OCI-M1 (cell line): ENCODE measurements at regions not wholly inside any gene's neighbourhood (a gene's known extent, or its start where the extent isn't known, plus 50 kb on each side); places are given as distances from the start of the nearest gene placed in this dataset.

ENCODE experiments used
- DNase-seq: peaks from one replicate; lab custom pipeline; 2025; lab: John Stamatoyannopoulos, UW

GRCh38 chr19:5216141-5216847 is 124.3 kb downstream of the PTPRS start:
- no peak for DNase-seq

GRCh38 chr19:5215431-5215830 is 125.2 kb downstream of the PTPRS start:
- no peak for DNase-seq

DNA sequence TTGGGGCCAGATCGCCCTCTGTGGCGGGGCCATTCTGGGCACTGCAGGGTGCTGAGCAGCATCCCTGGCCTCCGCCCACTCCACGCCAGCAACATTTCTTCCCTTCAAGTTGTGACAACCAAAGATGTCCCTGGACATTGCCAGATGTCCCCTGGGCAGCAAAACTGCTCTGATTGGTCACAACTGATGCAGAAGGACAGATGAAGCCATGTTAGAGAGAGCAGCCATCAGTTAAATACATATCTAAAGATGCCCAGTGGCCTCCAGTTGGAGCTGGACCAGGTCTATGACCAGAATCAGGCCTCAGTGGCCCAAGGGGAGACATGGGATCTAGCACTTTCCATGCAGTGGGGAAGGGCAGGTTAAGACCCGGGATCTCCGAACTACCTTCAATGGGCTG is 125.7 kb downstream of the PTPRS start:
- no peak for DNase-seq

- DNase-seq, result no peak
These were observed 126.2 kb downstream of the PTPRS start for GRCh38 chr19:5214371-5214770.

- no peak for DNase-seq
These were observed 126.9 kb downstream of the PTPRS start for GRCh38 chr19:5213667-5214066.

DNA sequence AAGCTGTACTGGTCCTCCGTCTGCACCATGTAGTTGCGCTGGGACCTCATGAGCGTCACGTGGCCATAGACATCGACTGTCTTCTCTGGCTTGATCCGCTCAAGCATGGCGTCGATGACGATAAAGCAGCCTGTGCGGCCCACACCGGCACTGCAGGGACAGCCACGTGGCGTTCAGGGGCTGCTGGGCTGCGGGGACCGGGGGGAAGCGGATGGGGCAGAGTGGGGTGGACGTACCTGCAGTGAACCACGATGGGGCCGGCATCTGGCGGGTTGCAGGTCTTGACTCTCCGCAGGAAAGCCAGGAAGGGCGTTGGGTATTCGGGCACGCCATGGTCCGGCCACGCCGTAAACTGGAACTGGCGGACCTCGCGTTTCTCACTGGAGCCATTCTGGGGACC is 128.5 kb downstream of the PTPRS start:
- DNase-seq, result no peak

GRCh38 chr19:5211217-5211822 is 129.3 kb downstream of the PTPRS start:
- no peak for DNase-seq

DNA sequence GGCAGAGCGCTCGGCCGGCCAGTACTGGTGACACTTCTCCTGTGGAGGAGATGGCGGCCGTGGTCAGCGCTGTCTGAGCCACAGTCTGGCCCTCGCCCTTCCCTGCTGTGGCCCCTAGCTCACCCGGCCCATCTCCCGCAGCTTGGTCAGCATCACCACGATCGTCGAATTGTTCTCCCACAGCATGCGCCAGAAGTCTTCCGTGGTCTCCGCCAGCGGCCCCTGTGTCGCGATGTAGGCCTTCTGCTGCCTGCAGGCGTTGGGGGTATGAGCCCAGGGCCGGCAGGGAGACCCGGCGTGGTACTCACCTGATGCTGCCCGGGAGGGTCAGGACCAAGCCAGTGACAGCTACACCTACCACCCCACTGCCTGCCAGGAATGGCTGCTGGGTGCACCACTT is 130.1 kb downstream of the PTPRS start:
- no peak for DNase-seq

- DNase-seq, result no peak
These were observed 132.8 kb downstream of the PTPRS start for GRCh38 chr19:5207806-5208205.

GRCh38 chr19:5206751-5207075 is 133.9 kb downstream of the PTPRS start:
- DNase-seq, result no peak

DNA sequence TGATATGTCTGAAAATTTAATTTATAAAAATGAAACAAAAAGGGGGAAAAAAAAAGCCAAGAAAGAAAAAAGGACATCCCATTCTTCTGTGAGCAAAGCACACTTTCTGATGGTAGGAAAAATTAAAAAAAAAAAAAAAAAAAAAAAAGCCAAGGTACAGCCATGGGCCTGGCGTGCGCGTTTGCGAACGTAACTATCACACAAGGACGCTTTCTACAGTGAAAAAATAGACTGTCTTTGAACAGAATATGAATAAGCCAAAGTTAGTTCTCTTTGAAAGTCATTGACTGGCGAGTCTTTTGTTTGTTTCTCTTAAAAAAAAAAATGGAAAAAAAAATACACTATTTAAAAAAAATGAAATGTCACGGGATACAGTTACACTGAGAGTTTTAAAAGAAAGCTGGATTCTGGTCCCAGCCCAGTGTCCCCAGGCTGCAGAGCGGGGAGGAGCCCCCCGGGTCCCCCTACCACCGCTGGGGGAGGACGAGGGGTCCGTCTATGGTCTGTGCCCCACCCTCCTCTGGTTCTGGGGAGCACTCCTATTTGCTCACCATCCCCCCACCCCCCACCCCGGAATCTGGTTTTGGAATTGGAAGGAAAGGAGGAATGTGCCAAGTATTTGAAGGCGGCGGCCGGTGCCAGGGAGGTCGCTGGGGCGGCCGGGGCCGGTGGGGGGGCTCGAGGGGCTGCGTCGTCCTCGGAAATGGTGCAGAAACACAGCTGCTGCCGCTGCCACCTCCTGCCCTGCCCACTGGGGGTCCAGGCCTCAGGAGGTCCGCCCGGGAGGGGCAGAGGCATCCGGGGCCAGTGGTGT is 134.5 kb downstream of the PTPRS start:
- no peak for DNase-seq

- no peak for DNase-seq
These were observed 135.2 kb downstream of the PTPRS start for GRCh38 chr19:5205381-5205780.

DNA sequence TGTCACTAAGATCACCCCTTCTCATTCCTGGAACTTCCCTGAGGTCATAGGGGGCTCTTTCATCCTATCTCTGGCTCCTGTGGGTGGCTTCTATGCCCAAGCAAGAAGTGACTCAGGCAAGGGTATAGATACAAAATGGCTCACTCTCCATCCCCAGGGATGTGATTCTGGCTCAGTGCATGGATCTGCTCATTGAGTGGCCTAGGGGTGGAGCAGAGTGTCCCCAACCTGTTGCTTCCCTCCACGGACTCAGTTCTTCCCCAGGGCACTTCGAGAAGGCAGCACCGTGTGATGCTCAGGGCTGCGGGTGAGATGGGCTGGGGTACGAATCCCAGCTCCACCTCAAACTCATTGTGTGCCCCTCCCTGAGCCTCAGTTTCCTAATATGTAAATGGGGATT is 136.4 kb downstream of the PTPRS start:
- no peak for DNase-seq
